NCI-H2196 treated with DMSO at 0.1 percent for 48 hours (cell line): ENCODE measurements at regions not wholly inside any gene's neighbourhood (a gene's known extent, or its start where the extent isn't known, plus 50 kb on each side); places are given as distances from the start of the nearest gene placed in this dataset.

Source experiments
- DNase-seq: peaks from one replicate; lab custom pipeline; 2025; ENCODE audit not compliant: unreplicated experiment; lab: John Stamatoyannopoulos, UW

DNA sequence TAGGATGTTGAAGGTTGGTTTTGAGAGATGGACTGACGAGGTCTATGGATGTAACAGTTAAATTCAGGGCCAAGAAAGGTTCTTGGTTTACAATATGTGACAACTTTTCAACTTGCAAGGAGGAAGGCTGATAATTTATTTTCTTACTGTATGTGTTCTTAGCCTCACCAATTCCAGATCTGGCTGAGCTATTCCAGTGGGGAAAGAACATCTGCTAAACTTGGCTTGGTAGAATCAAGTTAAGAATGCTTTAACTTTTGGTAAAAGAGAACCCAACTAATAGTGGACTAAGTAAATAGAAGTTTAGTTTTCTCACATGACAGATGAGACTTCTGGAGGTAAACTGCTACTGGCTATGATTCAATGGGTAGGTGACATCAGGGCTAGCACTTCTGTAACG is 222.9 kb downstream of the KLF5 start:
- DNase-seq = no peak

DNA sequence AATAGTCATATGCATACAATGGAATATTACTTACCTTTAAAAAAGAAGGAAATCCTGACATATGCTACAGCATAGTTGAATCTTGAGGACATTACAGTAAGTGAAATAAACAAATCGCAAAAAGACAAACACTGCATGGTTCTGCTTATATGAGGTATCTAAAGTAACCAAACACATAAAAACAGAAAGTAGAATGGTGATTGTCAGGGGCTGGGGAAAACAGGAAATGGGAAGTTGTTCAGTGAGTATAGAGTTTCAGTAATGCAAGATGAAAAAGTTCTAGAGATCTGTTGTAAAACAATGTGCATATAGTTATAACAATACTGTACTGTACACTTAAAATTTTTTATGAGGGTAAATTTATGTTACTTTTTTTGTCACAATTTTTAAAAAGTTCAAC is 219.4 kb downstream of the KLF5 start:
- DNase-seq = no peak

DNA sequence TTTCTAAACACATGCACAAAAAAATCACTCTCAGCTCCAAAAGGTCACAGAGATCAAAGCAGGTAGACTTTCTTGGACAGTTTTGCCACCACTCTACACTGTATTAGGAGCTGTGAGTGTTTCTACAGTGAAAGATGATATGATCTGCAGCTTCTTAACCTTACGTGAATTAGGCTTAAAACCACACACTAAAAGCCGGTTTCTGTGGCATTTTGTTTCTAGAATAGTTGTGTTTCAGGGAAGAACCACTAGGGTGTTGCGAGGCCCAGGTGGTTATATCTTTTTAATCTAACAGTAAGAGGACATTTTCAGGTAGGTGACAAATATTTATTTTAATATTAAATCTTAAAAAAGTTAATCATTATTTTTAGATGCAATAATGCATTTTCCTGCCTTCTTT is 216.4 kb downstream of the KLF5 start:
- DNase-seq = no peak

DNA sequence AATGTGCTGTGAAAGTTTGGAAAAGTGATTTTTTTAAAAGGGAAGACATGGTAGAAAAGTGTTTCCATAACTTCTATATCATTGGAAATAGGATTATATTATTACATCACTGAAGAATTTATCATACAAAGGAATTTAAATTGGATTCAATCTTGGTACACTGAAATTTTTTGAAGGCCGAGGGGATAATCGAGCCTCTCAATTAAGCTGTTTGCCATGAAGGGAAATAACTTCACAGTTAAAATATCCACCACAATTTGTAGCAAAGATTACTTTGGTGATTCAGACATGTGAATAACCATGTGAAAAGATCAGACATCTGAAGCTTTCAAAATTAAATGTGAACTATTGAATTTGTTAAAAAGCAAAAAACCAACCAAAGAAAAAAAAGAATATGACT is 215.3 kb downstream of the KLF5 start:
- no peak for DNase-seq

DNA sequence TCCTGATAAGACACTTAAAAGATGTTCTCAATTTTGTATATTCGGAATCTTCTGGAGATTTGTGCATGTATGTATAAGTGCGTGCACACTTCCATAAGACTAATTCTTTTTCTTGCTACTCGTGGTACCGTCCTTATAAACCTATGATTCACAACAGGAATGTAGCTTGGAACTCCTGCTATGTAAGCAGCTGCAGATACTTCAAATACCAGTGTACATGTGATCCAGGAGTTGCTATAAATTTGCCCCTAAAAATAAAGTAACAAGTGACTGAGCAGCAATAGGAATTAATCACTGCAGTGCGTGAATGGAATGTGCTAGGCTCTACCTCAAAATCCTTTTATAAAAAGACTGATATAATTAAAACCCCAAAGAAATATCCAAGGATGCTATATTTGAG is 214.9 kb downstream of the KLF5 start:
- no peak for DNase-seq

DNA sequence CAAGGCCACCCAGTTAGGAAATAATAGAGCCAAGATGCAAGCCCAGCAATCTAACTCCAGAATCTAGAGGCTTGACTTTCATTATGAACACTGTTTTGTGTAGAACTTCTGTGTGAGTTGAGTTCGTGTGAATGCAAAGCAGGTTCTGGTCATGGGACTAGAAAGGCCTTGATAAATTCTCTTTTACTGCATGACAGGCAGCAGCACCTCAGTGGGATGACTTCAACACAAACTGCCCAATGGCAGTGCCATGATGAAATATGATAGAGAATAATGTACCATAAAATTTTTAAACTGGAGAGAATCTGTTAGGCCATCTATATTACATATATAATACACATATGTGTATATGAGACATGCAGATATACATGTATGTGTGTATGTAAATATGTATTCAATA is 214.5 kb downstream of the KLF5 start:
- no peak for DNase-seq

DNA sequence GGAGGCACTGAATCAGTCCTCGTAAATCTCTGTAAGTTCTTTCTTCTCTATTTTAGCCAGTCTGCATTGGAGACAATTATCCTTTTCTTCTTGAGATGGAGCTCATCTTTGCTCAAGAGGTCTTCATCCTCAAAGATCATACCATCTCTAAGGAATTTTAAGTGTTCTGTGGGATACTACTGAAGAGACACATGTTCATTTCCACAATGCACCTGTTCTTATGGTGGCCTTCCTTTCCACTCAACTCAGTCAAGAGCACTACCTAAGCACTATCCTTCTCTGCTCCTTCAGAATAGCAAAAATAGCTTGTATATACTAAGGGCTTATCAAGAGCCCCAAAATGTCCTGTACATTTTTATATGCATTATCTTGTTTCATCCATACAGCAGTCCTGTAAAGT is 214.0 kb downstream of the KLF5 start:
- no peak for DNase-seq

DNA sequence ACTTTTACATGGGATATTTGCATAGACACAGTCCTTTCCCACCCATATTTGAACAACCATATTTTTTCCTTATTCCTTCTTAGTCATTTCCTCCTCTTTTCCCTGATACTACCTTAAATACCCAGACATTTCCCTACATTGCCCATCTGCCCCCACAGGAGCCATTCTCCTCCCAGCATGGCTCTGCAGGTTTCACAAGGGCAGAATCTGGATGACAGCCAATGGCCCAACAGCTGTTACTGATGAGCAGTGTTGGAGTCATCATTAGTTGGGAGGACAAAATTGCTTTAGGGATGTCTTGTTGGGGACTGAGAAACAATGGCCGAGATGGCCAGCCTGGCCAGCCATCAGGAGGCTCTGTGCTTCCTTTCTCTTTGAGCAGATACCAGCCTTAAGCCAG is 209.5 kb downstream of the KLF5 start:
- no peak for DNase-seq

DNA sequence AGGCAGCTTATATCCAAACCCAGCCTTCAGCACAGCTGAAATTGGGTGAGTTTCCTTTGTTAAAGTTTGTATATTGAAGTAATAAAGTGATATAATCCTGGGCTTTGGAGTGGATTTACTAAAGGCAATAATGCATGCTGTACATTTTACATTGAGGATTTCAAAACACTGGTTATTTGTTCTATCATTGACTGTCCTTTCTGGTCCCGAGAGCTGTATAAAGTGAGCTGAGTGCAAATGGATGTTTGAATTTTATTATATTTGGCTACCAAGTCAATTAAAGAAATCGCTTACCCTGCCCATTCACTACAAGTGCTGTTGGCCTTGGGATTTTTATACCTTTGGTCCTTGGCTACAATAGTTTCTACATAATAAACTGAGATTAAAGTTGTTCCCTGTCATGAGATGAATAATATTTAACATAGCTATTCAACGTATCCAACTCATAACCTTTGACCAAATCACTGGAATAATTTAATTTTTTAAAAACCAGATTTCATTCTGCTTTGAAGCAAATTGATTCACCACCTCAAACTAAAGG is 207.9 kb downstream of the KLF5 start:
- no peak for DNase-seq

DNA sequence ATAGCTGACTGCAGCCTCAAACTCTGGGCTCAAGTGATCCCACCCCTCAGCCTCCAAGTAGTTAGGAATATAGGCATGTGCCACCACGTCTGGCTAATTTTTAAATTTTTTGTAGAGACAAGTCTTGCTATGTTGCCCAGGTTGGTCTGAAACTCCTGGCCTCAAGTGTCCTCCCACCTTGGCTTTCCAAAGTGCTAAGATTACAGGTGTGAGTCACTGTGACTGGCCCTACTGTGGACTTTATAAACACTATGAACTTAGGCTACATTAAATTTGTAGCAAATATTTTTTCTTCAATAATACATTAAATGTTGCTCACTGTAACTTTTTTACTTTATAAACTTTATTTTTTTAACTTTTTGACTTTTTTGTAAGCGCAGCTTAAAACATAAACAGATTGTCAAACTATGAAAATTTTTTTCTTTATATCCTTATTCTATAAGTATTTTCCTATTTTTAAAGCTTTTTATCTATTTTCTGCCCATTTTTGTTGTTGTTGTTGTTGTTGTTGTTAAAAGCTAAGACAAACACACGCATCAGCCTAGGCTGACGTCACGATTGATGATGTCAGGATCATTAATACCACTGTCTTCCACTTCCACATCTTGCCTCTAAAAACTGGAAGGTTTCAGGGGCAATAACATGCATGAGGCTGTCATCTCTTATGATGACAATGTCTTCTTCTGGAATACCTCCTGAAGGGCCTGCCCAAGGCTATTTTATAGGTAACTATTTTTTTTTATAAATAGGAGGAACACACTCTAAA is 204.2 kb downstream of the KLF5 start:
- no peak for DNase-seq

DNA sequence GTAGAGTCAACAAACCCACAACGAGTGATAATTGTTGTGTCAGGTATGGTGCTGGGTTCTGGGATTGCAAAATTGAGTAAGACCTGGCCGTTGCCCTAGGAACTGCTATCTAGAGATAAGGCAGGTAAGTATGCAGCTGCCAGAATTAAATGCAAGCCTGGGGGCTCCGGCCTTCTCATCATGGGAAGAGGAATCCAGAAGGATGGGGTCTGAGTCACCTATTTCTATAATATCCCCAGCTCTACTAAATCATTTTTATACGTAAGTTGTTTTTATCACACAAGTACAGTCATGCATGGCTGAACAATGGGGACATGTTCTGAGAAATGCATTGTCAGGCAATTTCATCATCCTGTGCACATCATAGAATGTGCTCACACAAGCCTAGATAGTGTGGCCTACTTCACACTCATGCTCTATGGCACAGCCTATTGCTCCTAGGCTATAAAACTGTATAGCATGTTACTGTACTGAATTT is 203.0 kb downstream of the KLF5 start:
- no peak for DNase-seq

DNA sequence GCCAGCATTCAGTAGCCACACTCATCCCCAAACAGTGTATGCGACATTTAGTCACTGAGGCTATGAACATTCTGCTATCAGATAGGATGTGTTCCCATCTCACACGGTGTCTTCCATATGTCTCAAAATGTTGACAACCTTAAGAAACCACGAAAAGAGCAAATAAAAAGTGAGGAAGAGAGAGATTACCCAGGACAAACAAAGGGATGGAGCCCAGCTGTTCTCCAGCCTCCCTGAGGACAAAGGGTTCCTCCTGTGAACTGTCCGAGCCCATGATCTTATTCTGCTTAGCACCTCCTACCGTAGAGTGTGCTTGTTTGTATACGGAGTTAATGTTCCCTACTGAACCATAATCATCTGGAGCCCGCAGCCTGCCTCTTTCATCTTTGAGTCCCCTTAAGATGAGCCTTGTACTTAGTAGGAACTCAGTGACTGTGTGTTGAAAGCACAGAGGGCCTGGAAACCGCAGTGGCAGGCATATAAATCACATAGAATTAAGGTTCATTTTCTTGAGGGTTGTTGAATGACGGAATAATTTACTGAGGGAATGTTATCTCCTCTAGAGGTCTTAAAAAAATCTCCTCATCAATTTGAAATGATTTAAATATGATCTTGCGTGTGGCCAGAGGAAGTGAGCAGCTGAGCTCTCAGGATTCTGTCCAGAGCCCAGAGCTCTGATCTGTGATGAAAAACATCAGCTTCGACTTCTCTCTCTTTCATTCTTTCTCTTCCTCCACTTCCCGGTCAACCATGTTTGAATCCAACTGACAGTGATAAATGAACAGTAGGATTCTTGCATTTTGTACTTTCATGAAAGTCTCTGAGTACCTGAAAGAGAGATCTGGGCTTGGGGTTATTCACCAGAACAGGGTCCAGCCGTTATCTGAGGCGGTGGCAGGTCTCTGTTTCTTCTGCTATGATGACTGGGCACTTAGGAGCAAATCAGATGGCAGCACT is 200.5 kb downstream of the KLF5 start:
- DNase-seq = no peak

DNA sequence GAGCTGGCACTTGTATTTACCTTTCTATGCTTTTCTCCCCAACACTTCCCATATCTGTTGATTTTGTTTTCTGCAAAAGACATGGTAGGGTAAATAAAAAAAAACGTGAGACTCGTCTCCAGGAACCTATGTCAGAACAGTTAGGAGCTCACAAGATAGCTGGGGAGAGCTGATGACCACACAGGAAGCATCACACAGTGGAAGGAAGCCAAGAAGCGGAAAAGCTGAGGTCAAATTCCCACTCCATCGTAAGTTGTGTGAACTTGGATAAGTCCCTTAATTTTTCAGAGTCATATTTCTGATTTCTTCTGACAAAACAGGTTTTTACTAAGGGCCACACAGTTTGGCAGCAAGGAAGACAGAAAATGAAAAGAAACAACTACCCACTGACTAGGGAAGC is 199.6 kb downstream of the KLF5 start:
- DNase-seq = no peak

DNA sequence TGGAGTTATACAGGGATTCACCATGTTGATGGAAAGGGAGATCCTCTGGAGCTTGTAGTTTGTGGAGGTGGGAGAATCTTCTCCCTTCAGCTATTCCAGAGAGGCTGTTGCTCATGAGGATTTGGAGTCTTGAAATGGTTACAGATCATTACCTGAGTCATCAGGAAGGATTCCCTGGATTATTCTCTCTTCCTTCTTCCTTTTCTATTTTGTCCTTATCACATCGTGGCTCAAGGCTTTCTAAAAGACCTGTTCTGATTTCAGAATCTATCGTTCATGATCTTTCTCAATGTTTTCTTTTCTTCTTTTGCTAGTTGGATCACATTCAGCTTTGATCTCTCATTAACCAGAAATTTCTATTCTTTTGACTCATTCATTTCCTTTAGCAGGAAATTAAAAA is 196.0 kb downstream of the KLF5 start:
- no peak for DNase-seq

DNA sequence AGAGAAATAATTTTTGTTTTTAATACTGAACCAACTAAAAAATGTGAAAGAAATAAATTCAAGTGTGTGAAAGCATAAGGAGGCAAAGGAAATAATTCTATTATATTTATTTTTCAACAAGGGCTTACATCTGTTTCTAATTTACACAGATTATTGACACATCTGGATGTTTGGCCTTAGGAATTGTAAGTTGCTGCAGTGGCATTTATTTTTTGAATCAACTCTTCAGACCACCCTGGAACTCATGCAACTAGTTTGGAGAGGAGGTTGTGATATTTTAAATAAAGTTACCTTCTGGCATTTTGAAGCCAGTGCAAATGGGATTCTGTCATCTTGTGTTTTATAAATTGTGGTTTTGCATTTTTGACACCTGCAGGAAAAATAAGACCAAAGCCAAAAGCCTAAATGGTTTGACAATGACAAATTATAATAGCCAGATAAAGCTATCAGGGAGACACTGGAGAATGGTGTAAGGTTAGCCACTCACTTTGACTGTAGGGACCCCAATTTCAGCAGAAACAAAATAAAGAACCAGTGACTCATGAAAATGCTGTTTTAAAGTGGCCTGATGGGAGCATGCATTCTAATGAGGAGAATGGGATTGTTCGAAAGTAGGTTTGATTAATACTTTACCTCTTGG is 192.9 kb downstream of the KLF5 start:
- no peak for DNase-seq

DNA sequence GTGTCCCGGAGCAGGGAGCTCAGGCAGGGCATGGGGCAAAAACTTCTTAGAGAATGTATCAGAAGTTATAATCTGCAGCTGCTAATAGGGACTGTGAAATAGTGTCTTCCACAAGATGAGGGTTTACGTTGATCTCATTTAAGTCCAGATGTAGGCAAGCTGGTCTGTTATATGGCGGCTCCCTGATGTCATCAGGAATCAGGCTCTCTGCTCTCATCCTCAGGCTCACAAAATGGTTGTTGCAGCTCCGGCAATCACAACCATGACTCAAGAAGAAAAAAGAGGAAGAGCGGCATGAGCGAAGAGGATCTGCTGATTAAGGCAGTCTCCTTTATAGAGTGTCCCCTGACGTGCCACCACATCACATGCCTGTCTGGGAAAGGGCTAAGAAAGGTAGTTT is 191.3 kb downstream of the KLF5 start:
- DNase-seq = no peak

DNA sequence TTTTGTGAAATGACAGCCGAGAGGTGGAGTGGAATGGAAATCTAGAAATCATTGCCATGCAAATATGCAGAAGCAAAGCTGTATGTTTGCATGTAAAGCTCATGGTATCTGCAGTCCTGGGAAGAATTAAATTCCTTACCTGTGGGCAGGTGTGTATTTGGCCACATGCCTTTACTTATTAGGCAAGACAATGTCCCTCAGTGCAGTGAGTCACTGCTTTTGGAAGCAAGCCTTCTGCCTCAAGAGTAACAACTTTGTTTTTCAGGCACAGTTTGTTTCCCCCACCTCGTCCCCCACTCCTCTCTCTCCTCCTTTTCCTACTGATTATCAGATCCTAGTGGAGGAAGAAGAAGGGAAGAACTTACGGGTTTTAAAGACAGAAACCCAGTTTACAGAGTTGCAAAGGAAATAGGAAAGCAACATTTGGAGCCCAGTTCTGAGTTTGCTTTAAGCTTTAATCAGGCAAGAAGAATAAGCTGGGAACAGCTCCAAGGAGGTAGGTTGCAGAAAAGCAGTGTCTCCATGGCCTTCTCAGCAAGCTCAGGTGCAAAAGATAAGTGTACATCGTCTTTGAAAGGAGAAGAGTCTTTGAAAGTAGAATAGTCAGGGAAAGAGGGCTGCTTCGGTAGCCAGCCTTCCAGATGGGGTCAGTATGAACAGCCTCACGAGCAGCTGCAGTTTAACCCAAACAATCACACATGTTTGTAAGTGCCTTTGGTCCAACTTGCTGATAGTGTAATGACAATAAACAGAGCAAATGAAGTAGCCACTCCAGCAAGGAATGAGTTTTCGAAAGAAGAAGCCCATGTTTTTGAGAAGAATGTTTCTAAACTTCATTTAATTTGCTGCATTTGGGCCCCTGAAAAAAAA is 190.1 kb downstream of the KLF5 start:
- DNase-seq = no peak

DNA sequence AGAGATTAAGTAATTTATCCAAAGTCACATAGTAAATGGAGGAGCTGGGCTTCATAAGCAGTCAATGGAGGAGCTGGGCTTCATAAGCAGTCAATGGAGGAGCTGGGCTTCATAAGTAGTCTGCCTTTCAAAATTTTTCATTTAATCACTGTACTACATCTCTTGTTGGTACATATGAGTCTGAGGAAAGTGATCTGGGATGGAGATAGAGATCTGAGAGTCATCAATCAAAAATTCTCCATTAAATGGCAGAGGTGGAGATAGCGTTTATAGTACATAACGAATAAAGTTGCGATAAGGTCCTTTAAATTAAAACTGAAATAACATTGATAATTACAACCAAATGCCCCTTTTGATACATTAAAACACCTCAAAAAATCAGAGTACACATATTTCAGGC is 189.3 kb downstream of the KLF5 start:
- no peak for DNase-seq

DNA sequence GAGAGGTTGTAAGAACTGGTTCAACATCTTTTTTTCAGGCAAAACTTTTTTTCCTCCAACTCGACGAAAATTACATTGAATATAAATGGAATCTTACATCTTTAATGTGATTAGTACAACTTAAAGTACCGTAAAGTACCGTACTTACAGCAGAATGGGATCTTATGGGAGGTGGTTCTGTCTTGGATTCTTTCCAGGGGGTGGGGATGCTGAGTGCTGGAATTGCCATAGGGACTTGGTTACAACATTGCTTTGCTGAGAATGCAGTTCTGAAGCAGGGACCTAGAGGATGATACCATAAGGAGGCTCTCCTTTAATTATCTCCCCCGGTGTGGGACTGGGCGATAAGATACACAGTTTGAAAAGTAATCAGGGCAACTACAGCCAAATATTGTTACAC is 186.4 kb downstream of the KLF5 start:
- DNase-seq = no peak

DNA sequence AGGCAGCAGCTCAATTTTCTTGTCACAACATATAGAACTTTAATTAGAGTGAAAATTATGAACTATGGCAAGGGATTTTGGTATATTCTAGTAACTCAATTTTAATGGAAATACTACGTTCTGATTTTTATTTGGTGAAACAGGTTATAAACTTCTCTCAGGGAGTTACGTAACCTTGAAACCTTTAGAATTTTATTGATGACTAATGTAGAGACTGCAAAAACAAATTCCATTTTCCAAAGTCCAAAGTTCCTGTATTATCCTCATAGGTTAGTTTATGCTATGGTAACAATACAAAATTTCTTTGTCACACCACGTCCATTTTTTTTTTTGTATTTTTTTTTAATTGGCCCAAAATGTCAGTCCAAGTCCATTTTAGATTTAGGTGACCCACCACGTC is 185.7 kb downstream of the KLF5 start:
- no peak for DNase-seq
